Stimulated activated CD4-positive, alpha-beta T cell treated with anti-CD3 and anti-CD28 coated beads, TNF-alpha, amount 100 ng/mL, for 1 hour (primary cell): ENCODE measurements at regions not wholly inside any gene's neighbourhood (a gene's known extent, or its start where the extent isn't known, plus 50 kb on each side); places are given as distances from the start of the nearest gene placed in this dataset.

Source experiments
- DNase-seq, 3 donors: peaks; one replicate each; pipeline ENCODE4 v3.0.0-alpha.2; 2020; ENCODE audit warnings: low read depth in 3 of 3, low spot score in 1 of 3

GRCh38 chr1:14094611-14095400, 394.8 kb downstream of the PRDM2 start:
- no peak for DNase-seq

GRCh38 chr1:14098294-14098913, 398.4 kb downstream of the PRDM2 start:
- DNase-seq = no peak

GRCh38 chr1:14100444-14100843, 400.5 kb downstream of the PRDM2 start:
- no peak for DNase-seq

GRCh38 chr1:14100919-14101318, 400.9 kb downstream of the PRDM2 start:
- no peak for DNase-seq

- no peak for DNase-seq
These were observed 402.2 kb downstream of the PRDM2 start for GRCh38 chr1:14102180-14102579.

GRCh38 chr1:14103878-14104430, 404.0 kb downstream of the PRDM2 start:
- no peak for DNase-seq

GRCh38 chr1:14106126-14106525, 406.1 kb downstream of the PRDM2 start:
- no peak for DNase-seq

- no peak for DNase-seq
These were observed 406.8 kb downstream of the PRDM2 start for GRCh38 chr1:14106679-14107313.

- DNase-seq = no peak
These were observed 408.6 kb downstream of the PRDM2 start for GRCh38 chr1:14108356-14109275.

GRCh38 chr1:14109276-14109635, 409.3 kb downstream of the PRDM2 start:
- DNase-seq = no peak

GRCh38 chr1:14110040-14110439, 410.1 kb downstream of the PRDM2 start:
- no peak for DNase-seq

- no peak for DNase-seq
These were observed 411.1 kb downstream of the PRDM2 start for GRCh38 chr1:14111121-14111520.

- no peak for DNase-seq
These were observed 412.6 kb downstream of the PRDM2 start for GRCh38 chr1:14112613-14113012.

GRCh38 chr1:14113271-14113670, 413.3 kb downstream of the PRDM2 start:
- DNase-seq = no peak

GRCh38 chr1:14113841-14114567, 414.0 kb downstream of the PRDM2 start:
- no peak for DNase-seq

- no peak for DNase-seq
These were observed 416.0 kb downstream of the PRDM2 start for GRCh38 chr1:14115976-14116375.

- no peak for DNase-seq
These were observed 417.7 kb downstream of the PRDM2 start for GRCh38 chr1:14117700-14118099.

- no peak for DNase-seq
These were observed 418.9 kb downstream of the PRDM2 start for GRCh38 chr1:14118691-14119485.

- no peak for DNase-seq
These were observed 420.9 kb downstream of the PRDM2 start for GRCh38 chr1:14120895-14121294.

GRCh38 chr1:14128096-14128495, 428.1 kb downstream of the PRDM2 start:
- no peak for DNase-seq
